ENCODE measurements at regions not wholly inside any gene's neighbourhood (a gene's known extent, or its start where the extent isn't known, plus 50 kb on each side); places are given as distances from the start of the nearest gene placed in this dataset.

DNA sequence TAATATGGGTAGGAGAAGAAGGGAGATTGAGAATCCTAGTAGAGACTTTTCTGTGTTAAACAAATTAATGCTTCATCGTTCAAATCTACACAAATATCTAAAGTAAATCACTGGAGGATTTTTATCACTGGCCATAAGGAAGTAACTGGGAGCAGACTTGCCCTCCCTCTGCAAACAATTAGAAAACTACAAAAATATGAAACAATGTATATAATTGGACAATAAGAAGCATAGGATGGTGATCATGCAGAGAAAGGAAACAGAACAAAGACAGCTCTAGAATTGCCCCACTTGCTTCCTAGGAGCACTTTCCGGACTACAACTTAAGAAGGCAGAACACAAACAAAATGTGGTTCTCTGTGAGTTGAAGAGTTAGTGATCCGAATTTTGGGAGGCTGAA, 452.7 kb upstream of the KLHL29 start:
- intact Hi-C loops (cut with micrococcal nuclease): no loop called here
- H2AFZ ChIP-seq (replicated peaks; ENCODE audit: low read length, poor library complexity): no peak overlapping the region
- dilution Hi-C loops (cut with HindIII; ENCODE audit: low sequenced_read_pairs, unreplicated experiment): no loop called here
- no peak overlapping the region for H3K4me2 ChIP-seq (ENCODE audit: low read depth, low read length)
- no peak overlapping the region for H2BK120ac ChIP-seq (ENCODE audit: low read depth, low read length)
- DNase-seq (no peak), ATAC-seq (ENCODE audit: low read depth) (no peak)
- no peak overlapping the region for H2BK15ac ChIP-seq (ENCODE audit: low read depth, low read length)
- H4K5ac ChIP-seq (ENCODE audit: low read depth, low read length): no peak overlapping the region
- H3K56ac ChIP-seq (ENCODE audit: extremely low read depth, insufficient read depth, low read length): no peak overlapping the region
- in situ Hi-C loops (cut with MboI; ENCODE audit: low sequenced_read_pairs): no loop called here
- H3K9me1 ChIP-seq (ENCODE audit: insufficient read depth, low read length): no peaks in the 10 kb centered on the region
- no peaks in the 10 kb centered on the region for H3K27me3 ChIP-seq (ENCODE audit: control insufficient read depth, insufficient read depth, low read length)
- ChIA-PET POLR2A (ENCODE audit: unreplicated experiment) (no interaction called here), CTCF (no interaction called here)
- no peak overlapping the region for H3K18ac ChIP-seq (ENCODE audit: low read depth, low read length)
- TF ChIP-seq ELK1 (IDR thresholded peaks at IDR 0.05; ENCODE audit: borderline replicate concordance, low read depth, low read length): no peak
- TF ChIP-seq CHD1 (IDR thresholded peaks at IDR 0.05; ENCODE audit: low read depth, low read length): no peak
- no peak for TF ChIP-seq SMC3 (IDR thresholded peaks at IDR 0.05; ENCODE audit: low read depth, low read length)
- no peak for TF ChIP-seq RFX5 (IDR thresholded peaks at IDR 0.05; ENCODE audit: low read depth, low read length)
- TF ChIP-seq NFE2L2 (IDR thresholded peaks at IDR 0.05; ENCODE audit: low read depth, low read length): no peak
- TF ChIP-seq BHLHE40 (IDR thresholded peaks at IDR 0.05; ENCODE audit: low read depth, low read length): no peak
- TF ChIP-seq, protein P1, sequence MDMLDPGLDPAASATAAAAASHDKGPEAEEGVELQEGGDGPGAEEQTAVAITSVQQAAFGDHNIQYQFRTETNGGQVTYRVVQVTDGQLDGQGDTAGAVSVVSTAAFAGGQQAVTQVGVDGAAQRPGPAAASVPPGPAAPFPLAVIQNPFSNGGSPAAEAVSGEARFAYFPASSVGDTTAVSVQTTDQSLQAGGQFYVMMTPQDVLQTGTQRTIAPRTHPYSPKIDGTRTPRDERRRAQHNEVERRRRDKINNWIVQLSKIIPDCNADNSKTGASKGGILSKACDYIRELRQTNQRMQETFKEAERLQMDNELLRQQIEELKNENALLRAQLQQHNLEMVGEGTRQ (IDR thresholded peaks at IDR 0.05; ENCODE audit: low read depth, low read length): no peak
- TF ChIP-seq FOS (IDR thresholded peaks at IDR 0.05; ENCODE audit: low read depth, low read length): no peak
- TF ChIP-seq RCOR1 (IDR thresholded peaks at IDR 0.05; ENCODE audit: insufficient replicate concordance, low read length): no peak
- TF ChIP-seq MAZ (IDR thresholded peaks at IDR 0.05; ENCODE audit: borderline replicate concordance, low read depth, low read length): no peak
- TF ChIP-seq MXI1 (IDR thresholded peaks at IDR 0.05; ENCODE audit: borderline replicate concordance, low read depth, low read length): no peak
- TF ChIP-seq POLR2A (IDR thresholded peaks at IDR 0.05; ENCODE audit: low read depth, low read length): no peak
- TF ChIP-seq MAFK (IDR thresholded peaks at IDR 0.05; ENCODE audit: low read depth, low read length): no peak
- no peak for TF ChIP-seq CEBPB (IDR thresholded peaks at IDR 0.05; ENCODE audit: low read depth, low read length)
- no peak for TF ChIP-seq RAD21 (IDR thresholded peaks at IDR 0.05; ENCODE audit: low read length)
- BruUV-seq (replicated peaks): no TSS peak
- no peaks in the 10 kb centered on the region for H4K20me1 ChIP-seq (ENCODE audit: insufficient read depth, low read length)
- no peak overlapping the region for H3K9ac ChIP-seq (ENCODE audit: low read depth, low read length)
- no peak overlapping the region for H2BK20ac ChIP-seq (ENCODE audit: low read depth, low read length)
- no peaks in the 10 kb centered on the region for H3K79me1 ChIP-seq (ENCODE audit: low read depth in 1 of 2, low read length in 2 of 2)
- no peak overlapping the region for H2BK5ac ChIP-seq (ENCODE audit: low read depth, low read length, poor library complexity, severe bottlenecking)
- peaks cover 5% of the 10 kb centered on the region for H3K9me3 ChIP-seq (ENCODE audit: control insufficient read depth, insufficient read depth, low read length)
- no peak overlapping the region for H2AK9ac ChIP-seq (replicated peaks; ENCODE audit: low read depth, low read length, poor library complexity)
- H4K91ac ChIP-seq (ENCODE audit: insufficient read depth, low read depth, low read length): no peak overlapping the region
- no peak overlapping the region for H4K8ac ChIP-seq (ENCODE audit: low read depth in 2 of 2, low read length in 2 of 2)
- no peak overlapping the region for H3K14ac ChIP-seq (replicated peaks; ENCODE audit: low read depth, low read length)
- no peak overlapping the region for H3K4me3 ChIP-seq (ENCODE audit: insufficient read depth, low read depth, low read length)
- H3K4ac ChIP-seq (ENCODE audit: low read depth, low read length): no peak overlapping the region
- no peaks in the 10 kb centered on the region for H3K4me1 ChIP-seq (ENCODE audit: control insufficient read depth, insufficient read depth, low read length)
- H3K27ac ChIP-seq (ENCODE audit: insufficient read depth, low read length): no peak overlapping the region
- no peak overlapping the region for H2AK5ac ChIP-seq (ENCODE audit: low read depth, low read length)
- H3K23ac ChIP-seq (ENCODE audit: low read depth, low read length): no peak overlapping the region
- WGBS, 2 experiments (ENCODE audit: extremely low coverage in 2 of 2, insufficient read length in 1 of 2): 0% methylated on average over 1 of the region's 3 CpGs; no CpG with 5 or more reads in 1 of the 2 experiments
- H3K36me3 ChIP-seq (ENCODE audit: control insufficient read depth, insufficient read depth, low read length): no peaks in the 10 kb centered on the region

Measured in IMR-90 (cell line).